ENCODE measurements at regions not wholly inside any gene's neighbourhood (a gene's known extent, or its start where the extent isn't known, plus 50 kb on each side); places are given as distances from the start of the nearest gene placed in this dataset.

- no peak overlapping the region for H3K4me3 ChIP-seq (replicated peaks; ENCODE audit: low read depth, low read length)
- no peaks in the 10 kb centered on the region for H3K27me3 ChIP-seq (replicated peaks; ENCODE audit: control insufficient read depth, insufficient read depth, low read length)
- TF ChIP-seq CTCF (IDR thresholded peaks at IDR 0.05; ENCODE audit: insufficient read depth, low read length, poor library complexity, severe bottlenecking) = no peak
- no peak for DNase-seq (ENCODE audit: extremely low read depth, insufficient read length)
- H3K36me3 ChIP-seq (ENCODE audit: control insufficient read depth, insufficient read depth, low read length) = no peaks in the 10 kb centered on the region
These were observed 79.1 kb upstream of the ABI3BP start for GRCh38 chr3:101072300-101072699.

- TF ChIP-seq CTCF (IDR thresholded peaks at IDR 0.05; ENCODE audit: insufficient read depth, low read length, poor library complexity, severe bottlenecking) = no peak
- no peak for DNase-seq (ENCODE audit: extremely low read depth, insufficient read length)
These were observed 77.5 kb upstream of the ABI3BP start for GRCh38 chr3:101070799-101071121.

GRCh38 chr3:101069901-101070798 lies 76.9 kb upstream of the ABI3BP start:
- Histone ChIP-seq H3K27me3 (replicated peaks; ENCODE audit: control insufficient read depth, insufficient read depth, low read length) (no peaks in the 10 kb centered on the region), H3K4me3 (replicated peaks; ENCODE audit: low read depth, low read length) (no peak overlapping the region), H3K36me3 (ENCODE audit: control insufficient read depth, insufficient read depth, low read length) (no peaks in the 10 kb centered on the region)
- DNase-seq (ENCODE audit: extremely low read depth, insufficient read length) = peak; percentile 39
- TF ChIP-seq CTCF (IDR thresholded peaks at IDR 0.05; ENCODE audit: insufficient read depth, low read length, poor library complexity, severe bottlenecking) = peak; percentile 94

More at GRCh38 chr3:101070799-101071121, 77.5 kb upstream of the ABI3BP start:
- no peak overlapping the region for H3K4me3 ChIP-seq (replicated peaks; ENCODE audit: low read depth, low read length)
- no peaks in the 10 kb centered on the region for H3K27me3 ChIP-seq (replicated peaks; ENCODE audit: control insufficient read depth, insufficient read depth, low read length)
- no peaks in the 10 kb centered on the region for H3K36me3 ChIP-seq (ENCODE audit: control insufficient read depth, insufficient read depth, low read length)

DNA sequence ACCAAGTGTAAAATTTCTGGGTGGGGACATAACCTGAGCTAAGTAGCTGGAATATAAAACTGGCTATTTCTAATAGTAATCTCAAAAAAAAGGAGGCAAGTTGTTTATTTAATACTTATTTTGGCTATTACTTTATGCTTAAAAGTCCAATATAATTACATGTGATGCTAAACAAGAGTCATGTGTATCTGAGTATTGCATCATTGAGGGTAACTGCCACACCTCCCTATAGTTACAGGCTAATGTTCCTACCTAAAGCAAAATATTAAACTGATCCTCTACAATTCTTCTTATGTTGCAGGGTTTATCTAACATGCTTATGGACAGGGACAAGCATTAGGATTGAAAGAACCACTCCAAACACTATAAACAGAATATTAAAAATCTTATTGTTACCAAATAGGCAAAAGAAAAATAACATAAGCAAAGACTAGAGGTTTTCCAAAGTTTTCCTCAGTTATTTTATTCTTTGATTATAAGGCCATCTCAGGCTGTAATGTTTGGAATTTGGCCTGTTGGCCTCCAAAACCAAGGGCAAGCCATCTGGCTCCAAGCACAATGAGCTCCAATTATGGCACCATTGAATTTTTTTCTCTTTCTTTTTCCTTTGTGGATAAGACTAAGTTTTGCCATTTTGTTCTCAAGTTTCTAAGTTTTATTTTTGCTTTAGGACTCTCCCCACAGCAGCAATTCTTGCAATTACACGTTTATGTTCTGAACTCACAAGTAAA lies 75.8 kb upstream of the ABI3BP start:
- no peak for TF ChIP-seq CTCF (IDR thresholded peaks at IDR 0.05; ENCODE audit: insufficient read depth, low read length, poor library complexity, severe bottlenecking)
- Histone ChIP-seq H3K4me3 (replicated peaks; ENCODE audit: low read depth, low read length) (no peak overlapping the region), H3K36me3 (ENCODE audit: control insufficient read depth, insufficient read depth, low read length) (no peaks in the 10 kb centered on the region), H3K27me3 (replicated peaks; ENCODE audit: control insufficient read depth, insufficient read depth, low read length) (no peaks in the 10 kb centered on the region)
- no peak for DNase-seq (ENCODE audit: extremely low read depth, insufficient read length)

- DNase-seq (ENCODE audit: extremely low read depth, insufficient read length) = no peak
- no peak overlapping the region for H3K4me3 ChIP-seq (replicated peaks; ENCODE audit: low read depth, low read length)
These were observed 73.5 kb upstream of the ABI3BP start for GRCh38 chr3:101066711-101067129.

More at GRCh38 chr3:101066711-101067129, 73.5 kb upstream of the ABI3BP start:
- no peaks in the 10 kb centered on the region for H3K36me3 ChIP-seq (ENCODE audit: control insufficient read depth, insufficient read depth, low read length)
- no peaks in the 10 kb centered on the region for H3K27me3 ChIP-seq (replicated peaks; ENCODE audit: control insufficient read depth, insufficient read depth, low read length)
- no peak for TF ChIP-seq CTCF (IDR thresholded peaks at IDR 0.05; ENCODE audit: insufficient read depth, low read length, poor library complexity, severe bottlenecking)

Data from GM06990 (cell line).